ENCODE measurements at regions not wholly inside any gene's neighbourhood (a gene's known extent, or its start where the extent isn't known, plus 50 kb on each side); places are given as distances from the start of the nearest gene placed in this dataset.

DNA sequence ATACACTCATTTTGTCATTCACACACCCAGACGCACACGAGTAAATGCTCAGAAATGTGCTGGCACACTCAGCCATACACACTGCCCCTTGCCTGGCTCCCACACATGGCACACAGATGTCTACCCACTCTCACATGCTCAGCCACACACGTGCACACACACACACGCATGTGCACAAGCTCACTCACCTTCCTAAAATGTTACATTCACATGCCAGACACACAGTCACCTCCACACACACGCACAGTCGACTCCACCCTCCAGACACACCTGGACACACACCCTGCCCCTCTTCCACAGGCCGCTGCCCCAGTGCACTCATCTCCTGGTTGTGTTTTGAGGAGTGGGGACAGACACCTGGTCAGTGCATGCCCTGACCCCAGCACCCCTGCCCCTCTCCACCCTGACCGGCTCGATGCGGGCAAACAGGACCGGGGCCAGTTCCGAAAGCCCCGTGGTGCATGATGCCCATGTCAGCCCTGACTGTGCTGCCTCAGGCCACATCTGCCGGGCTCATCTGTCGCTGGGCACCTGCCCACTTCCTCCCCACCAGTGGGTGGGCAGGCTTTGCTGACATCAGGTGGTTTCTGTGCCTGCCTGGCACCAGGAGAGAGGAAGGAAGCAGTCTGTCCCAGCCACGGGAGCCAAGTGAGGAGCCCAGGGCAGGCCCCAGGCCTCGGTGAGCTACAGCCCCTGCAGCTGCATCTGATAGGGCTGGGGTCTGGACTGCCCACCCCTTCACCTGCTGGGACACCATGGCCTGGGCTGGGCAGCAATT, 84.9 kb upstream of the ZNF716 start:
- Histone ChIP-seq H3K79me2 (ENCODE audit: low read length) (no peaks in the 10 kb centered on the region), H2AFZ (ENCODE audit: low read depth, low read length) (no peak overlapping the region), H3K9me3 (ENCODE audit: insufficient read depth, low read length) (no peaks in the 10 kb centered on the region), H3K9ac (ENCODE audit: low read length) (no peak overlapping the region), H3K4me2 (ENCODE audit: low read length) (no peak overlapping the region), H3K27me3 (ENCODE audit: low read depth, low read length) (no peaks in the 10 kb centered on the region), H3K4me3 (ENCODE audit: low read length) (no peak overlapping the region), H3K4me1 (ENCODE audit: low read length) (no peaks in the 10 kb centered on the region), H3K27ac (ENCODE audit: low read length) (no peak overlapping the region), H4K20me1 (ENCODE audit: insufficient read depth, low read length) (no peaks in the 10 kb centered on the region), H3K36me3 (replicated peaks; ENCODE audit: low read depth, low read length) (no peaks in the 10 kb centered on the region)
- no peak for TF ChIP-seq EZH2phosphoT487 (IDR thresholded peaks at IDR 0.05; ENCODE audit: low read depth)
- TF ChIP-seq, protein P1, sequence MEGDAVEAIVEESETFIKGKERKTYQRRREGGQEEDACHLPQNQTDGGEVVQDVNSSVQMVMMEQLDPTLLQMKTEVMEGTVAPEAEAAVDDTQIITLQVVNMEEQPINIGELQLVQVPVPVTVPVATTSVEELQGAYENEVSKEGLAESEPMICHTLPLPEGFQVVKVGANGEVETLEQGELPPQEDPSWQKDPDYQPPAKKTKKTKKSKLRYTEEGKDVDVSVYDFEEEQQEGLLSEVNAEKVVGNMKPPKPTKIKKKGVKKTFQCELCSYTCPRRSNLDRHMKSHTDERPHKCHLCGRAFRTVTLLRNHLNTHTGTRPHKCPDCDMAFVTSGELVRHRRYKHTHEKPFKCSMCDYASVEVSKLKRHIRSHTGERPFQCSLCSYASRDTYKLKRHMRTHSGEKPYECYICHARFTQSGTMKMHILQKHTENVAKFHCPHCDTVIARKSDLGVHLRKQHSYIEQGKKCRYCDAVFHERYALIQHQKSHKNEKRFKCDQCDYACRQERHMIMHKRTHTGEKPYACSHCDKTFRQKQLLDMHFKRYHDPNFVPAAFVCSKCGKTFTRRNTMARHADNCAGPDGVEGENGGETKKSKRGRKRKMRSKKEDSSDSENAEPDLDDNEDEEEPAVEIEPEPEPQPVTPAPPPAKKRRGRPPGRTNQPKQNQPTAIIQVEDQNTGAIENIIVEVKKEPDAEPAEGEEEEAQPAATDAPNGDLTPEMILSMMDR (IDR thresholded peaks at IDR 0.05; ENCODE audit: low read depth, low read length): no peak

DNA sequence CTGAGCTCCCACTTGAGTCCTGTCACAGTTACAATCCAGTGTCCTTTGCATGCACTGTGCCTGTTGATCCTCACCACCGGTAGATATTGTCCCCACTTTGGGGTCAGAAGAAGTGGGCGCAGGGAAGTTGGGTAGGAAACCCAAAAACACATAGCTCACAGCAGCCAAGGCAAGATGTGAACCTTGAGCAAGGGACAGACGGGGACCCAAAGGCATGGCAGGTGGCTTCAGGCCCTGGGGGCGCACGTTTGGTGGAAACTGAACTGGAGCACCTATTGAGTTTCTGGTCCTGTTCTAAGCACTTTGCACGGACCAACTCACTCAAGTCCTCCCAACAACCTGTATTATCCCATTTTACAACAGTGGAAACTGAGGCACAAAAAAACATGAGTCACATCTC, 82.8 kb upstream of the ZNF716 start:
- no peaks in the 10 kb centered on the region for H3K36me3 ChIP-seq (replicated peaks; ENCODE audit: low read depth, low read length)
- no peak overlapping the region for H3K27ac ChIP-seq (ENCODE audit: low read length)
- TF ChIP-seq EZH2phosphoT487 (IDR thresholded peaks at IDR 0.05; ENCODE audit: low read depth): no peak
- TF ChIP-seq, protein P1 (IDR thresholded peaks at IDR 0.05; ENCODE audit: low read depth, low read length): no peak
- H3K4me3 ChIP-seq (ENCODE audit: low read length): no peak overlapping the region
- H3K4me1 ChIP-seq (ENCODE audit: low read length): no peaks in the 10 kb centered on the region
- H3K79me2 ChIP-seq (ENCODE audit: low read length): no peaks in the 10 kb centered on the region
- no peak overlapping the region for H2AFZ ChIP-seq (ENCODE audit: low read depth, low read length)
- H3K4me2 ChIP-seq (ENCODE audit: low read length): no peak overlapping the region
- H3K9me3 ChIP-seq (ENCODE audit: insufficient read depth, low read length): no peaks in the 10 kb centered on the region
- H3K9ac ChIP-seq (ENCODE audit: low read length): no peak overlapping the region
- no peaks in the 10 kb centered on the region for H3K27me3 ChIP-seq (ENCODE audit: low read depth, low read length)
- no peaks in the 10 kb centered on the region for H4K20me1 ChIP-seq (ENCODE audit: insufficient read depth, low read length)

DNA sequence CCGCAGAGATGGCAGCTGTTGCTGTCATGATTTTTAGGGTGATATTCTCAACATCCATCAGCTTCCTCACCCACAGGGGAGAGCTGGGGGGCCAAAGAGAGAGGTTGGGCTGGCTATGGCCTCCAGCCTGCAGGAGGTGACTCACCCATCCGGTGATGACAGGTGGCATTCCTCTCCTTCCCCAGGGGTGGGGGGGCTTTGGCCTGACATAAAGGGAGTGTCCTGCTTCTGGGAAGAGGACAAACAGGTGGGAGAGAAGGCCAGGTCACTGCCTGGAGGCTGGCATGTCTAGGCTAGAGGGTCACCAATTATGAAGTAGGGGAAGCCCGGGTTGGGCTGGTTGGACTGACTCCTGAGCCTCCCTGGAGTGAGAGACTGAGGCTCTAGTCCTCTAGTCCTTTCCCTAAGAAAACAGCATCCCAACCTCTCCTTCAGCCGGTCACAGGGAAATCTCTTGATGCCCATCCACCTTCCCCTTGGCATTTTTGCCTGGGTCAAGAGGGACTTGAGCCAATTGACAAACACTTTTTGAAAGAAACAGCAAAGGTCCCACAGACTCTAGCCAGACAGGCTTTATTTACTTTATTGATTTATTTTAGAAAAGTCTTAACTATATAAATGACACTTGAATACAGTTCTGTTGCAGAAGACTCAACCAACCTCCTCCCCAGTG, 79.8 kb upstream of the ZNF716 start:
- TF ChIP-seq, protein P1 (IDR thresholded peaks at IDR 0.05; ENCODE audit: low read depth, low read length): no peak
- TF ChIP-seq EZH2phosphoT487 (IDR thresholded peaks at IDR 0.05; ENCODE audit: low read depth): no peak
- H2AFZ ChIP-seq (ENCODE audit: low read depth, low read length): no peak overlapping the region
- no peaks in the 10 kb centered on the region for H3K79me2 ChIP-seq (ENCODE audit: low read length)
- H3K36me3 ChIP-seq (replicated peaks; ENCODE audit: low read depth, low read length): no peaks in the 10 kb centered on the region
- no peak overlapping the region for H3K27ac ChIP-seq (ENCODE audit: low read length)
- no peaks in the 10 kb centered on the region for H4K20me1 ChIP-seq (ENCODE audit: insufficient read depth, low read length)
- no peak overlapping the region for H3K4me2 ChIP-seq (ENCODE audit: low read length)
- H3K4me3 ChIP-seq (ENCODE audit: low read length): no peak overlapping the region
- no peaks in the 10 kb centered on the region for H3K27me3 ChIP-seq (ENCODE audit: low read depth, low read length)
- no peak overlapping the region for H3K9ac ChIP-seq (ENCODE audit: low read length)
- H3K9me3 ChIP-seq (ENCODE audit: insufficient read depth, low read length): no peaks in the 10 kb centered on the region
- H3K4me1 ChIP-seq (ENCODE audit: low read length): no peaks in the 10 kb centered on the region

DNA sequence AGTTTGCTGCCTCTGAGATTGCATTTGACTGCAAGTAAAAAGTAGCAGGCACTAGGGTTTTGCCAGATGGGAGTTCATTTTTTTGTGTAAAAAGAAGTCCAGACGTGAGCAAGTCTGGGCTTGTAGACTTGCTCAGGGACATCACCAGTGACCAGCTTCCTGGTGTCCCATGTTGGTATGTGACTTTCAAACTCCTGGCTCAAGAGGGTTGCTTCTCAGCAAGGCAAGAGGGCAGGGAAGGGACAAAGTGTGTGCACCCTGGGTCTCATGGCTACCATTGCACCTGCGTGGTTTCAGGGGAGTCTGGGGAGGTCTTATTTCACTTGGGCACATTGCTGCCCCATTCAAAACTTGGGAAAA, 79.3 kb upstream of the ZNF716 start:
- TF ChIP-seq EZH2phosphoT487 (IDR thresholded peaks at IDR 0.05; ENCODE audit: low read depth): no peak
- TF ChIP-seq, protein P1 (IDR thresholded peaks at IDR 0.05; ENCODE audit: low read depth, low read length): no peak

More for the DNA sequence above, 79.3 kb upstream of the ZNF716 start:
- no peaks in the 10 kb centered on the region for H3K79me2 ChIP-seq (ENCODE audit: low read length)
- H3K4me2 ChIP-seq (ENCODE audit: low read length): no peak overlapping the region
- H3K4me3 ChIP-seq (ENCODE audit: low read length): no peak overlapping the region
- H2AFZ ChIP-seq (ENCODE audit: low read depth, low read length): no peak overlapping the region
- H3K9ac ChIP-seq (ENCODE audit: low read length): no peak overlapping the region
- no peak overlapping the region for H3K27ac ChIP-seq (ENCODE audit: low read length)
- no peaks in the 10 kb centered on the region for H3K36me3 ChIP-seq (replicated peaks; ENCODE audit: low read depth, low read length)
- no peaks in the 10 kb centered on the region for H3K4me1 ChIP-seq (ENCODE audit: low read length)
- no peaks in the 10 kb centered on the region for H3K9me3 ChIP-seq (ENCODE audit: insufficient read depth, low read length)
- no peaks in the 10 kb centered on the region for H4K20me1 ChIP-seq (ENCODE audit: insufficient read depth, low read length)
- no peaks in the 10 kb centered on the region for H3K27me3 ChIP-seq (ENCODE audit: low read depth, low read length)

All from OCI-LY3 (cell line).